Stimulated activated CD4-positive, alpha-beta T cell treated with anti-CD3 and anti-CD28 coated beads, Interleukin-12 subunit alpha, Interleukin-12 subunit beta, amount 100 ng/mL, for 4 hours (primary cell): ENCODE measurements at regions not wholly inside any gene's neighbourhood (a gene's known extent, or its start where the extent isn't known, plus 50 kb on each side); places are given as distances from the start of the nearest gene placed in this dataset.
"Not testable (repeated sequence)": the region's sequence is repeated elsewhere in the genome, so short reads cannot be mapped to it uniquely, and the experiment has no call there.

ENCODE experiments used
- DNase-seq: peaks from one replicate; pipeline ENCODE4 v3.0.0-alpha.2; 2020

DNA sequence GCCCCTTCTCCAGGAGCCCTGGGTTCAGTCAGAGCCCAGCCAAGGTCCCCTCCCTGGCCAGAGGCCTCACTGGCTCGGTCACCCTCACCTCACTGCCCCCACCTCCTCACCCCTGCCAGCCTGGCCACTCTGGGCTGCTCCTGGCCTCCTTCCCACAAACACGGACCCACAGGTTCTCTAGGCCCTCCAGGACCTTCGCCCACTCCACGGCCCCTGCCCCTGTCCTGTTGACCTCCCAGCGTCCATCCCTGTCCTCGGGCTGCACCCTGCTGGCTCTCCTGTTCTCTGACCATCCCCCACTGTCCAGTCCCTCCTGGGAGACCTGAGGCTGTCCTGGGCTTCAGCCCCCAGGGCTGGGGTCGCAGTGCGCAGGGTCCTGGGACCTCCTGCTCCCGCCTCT lies 173.3 kb downstream of the TMEM121 start:
- not testable (repeated sequence) for DNase-seq

DNA sequence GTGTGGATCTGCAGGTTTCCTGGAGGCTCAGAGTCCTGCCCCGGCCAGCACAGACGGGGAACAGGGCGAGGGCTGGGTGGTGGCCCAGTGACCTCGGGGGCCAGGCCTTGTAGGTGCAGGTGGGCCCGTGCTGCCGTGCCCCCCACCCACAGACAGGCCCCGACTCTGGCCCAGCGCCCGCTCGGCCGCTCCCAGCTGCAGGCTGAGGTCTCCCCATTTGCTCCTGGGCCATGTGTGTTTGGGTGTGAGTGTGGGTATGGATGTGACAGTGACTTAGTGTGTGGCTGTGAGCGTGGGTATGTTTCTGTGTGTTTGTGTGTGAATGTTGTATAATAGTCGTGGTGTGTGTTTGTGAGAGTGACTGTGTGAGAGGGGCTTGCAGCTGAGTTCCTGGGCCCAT lies 173.8 kb downstream of the TMEM121 start:
- not testable (repeated sequence) for DNase-seq

GRCh38 chr14:105700622-105701288 lies 174.4 kb downstream of the TMEM121 start:
- no peak for DNase-seq

GRCh38 chr14:105701456-105702274 lies 175.3 kb downstream of the TMEM121 start:
- DNase-seq, result no peak

- DNase-seq, result no peak
Observed at GRCh38 chr14:105702275-105702817, 176.0 kb downstream of the TMEM121 start.

- DNase-seq, result not testable (repeated sequence)
Observed at GRCh38 chr14:105703044-105703665, 176.8 kb downstream of the TMEM121 start.

DNA sequence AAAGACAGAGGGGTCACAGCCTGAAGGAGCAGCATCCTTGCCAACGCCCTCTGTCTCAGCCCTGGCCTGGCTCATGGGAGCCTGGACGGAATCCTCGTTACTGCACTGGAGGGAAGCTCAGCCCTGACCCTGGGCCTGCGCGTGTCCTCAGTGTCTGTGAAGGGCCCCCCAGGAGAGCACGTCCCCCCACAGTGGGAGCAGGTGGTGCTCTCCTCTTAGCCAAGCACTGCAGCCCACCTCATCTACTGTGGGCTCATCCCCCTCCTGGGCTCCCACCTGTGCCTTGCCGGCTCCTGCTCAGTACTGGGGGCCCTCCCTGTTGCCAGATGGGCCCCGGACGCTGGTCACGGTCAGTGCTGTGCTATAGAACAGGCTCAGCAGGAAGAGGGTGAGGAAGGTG lies 177.7 kb downstream of the TMEM121 start:
- DNase-seq, result not testable (repeated sequence)

DNA sequence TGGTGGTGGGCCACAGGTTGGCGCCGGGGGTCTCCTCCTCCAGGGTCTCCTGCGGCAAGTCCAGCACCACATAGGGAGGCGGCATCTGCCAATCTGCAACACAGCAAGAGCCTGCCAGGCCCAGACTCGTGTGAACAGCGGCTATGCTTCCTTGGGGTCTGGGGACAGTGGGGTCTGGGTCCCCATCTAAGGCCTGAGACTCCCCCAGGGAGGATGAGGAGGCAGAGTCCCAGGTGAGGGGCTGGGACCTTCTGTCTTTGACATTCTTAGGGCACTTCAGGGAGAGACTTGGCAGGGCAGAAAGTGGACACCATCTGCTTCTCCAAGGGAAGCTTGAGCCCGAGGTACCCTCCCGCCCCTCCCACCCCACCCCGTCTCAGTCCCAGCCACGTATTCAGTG lies 178.1 kb downstream of the TMEM121 start:
- not testable (repeated sequence) for DNase-seq

GRCh38 chr14:105705512-105705861 lies 179.1 kb downstream of the TMEM121 start:
- DNase-seq, result not testable (repeated sequence)

- not testable (repeated sequence) for DNase-seq
Observed at GRCh38 chr14:105705862-105706700, 179.7 kb downstream of the TMEM121 start.

GRCh38 chr14:105706701-105707019 lies 180.3 kb downstream of the TMEM121 start:
- DNase-seq, result not testable (repeated sequence)

DNA sequence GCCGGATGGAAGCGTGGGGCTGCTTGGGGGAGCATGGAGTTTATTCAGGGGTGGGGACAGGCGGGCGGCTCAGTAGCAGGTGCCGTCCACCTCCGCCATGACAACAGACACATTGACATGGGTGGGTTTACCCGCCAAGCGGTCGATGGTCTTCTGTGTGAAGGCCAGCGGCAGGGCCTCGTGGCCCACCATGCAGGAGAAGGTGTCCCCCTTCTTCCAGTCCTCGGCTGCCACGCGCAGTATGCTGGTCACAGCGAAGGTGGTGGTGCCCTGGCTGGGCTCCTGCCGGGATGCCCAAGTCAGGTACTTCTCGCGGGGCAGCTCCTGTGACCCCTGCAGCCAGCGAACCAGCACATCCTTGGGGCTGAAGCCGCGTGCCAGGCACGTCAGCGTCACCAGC lies 180.7 kb downstream of the TMEM121 start:
- not testable (repeated sequence) for DNase-seq

GRCh38 chr14:105707723-105708151 lies 181.4 kb downstream of the TMEM121 start:
- not testable (repeated sequence) for DNase-seq

DNA sequence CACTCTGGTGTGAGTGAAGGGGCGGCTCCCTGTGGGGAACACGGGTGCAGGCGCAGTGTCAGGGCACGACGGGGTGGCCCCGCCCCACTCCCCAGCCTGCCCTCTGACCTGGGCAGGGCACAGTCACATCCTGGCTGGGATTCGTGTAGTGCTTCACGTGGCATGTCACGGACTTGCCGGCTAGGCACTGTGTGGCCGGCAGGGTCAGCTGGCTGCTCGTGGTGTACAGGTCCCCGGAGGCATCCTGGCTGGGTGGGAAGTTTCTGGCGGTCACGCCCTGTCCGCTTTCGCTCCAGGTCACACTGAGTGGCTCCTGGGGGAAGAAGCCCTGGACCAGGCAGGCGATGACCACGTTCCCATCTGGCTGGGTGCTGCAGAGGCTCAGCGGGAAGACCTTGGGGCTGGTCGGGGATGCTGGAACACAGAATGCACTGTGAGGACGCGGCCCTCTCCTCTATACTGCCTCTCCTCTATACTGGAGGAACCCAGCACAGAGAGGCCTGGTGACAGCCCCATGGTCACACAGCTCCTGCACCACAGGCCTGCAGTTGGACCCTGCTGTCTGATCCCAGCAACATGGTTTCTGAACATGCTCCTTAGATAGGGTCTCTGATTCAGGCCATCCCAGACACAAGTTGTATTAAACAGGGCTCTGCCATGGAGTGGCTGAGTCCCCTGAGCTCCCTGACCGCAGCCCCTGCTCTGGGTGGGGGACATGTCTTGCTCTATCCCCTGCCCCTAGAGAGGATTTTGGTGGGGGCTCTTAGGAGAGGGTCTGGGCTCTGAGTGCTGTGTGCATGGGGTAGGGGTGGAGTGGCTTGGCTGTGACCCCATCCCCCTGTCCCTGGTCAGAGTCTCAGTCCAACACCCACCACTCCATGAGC lies 182.1 kb downstream of the TMEM121 start:
- not testable (repeated sequence) for DNase-seq

DNA sequence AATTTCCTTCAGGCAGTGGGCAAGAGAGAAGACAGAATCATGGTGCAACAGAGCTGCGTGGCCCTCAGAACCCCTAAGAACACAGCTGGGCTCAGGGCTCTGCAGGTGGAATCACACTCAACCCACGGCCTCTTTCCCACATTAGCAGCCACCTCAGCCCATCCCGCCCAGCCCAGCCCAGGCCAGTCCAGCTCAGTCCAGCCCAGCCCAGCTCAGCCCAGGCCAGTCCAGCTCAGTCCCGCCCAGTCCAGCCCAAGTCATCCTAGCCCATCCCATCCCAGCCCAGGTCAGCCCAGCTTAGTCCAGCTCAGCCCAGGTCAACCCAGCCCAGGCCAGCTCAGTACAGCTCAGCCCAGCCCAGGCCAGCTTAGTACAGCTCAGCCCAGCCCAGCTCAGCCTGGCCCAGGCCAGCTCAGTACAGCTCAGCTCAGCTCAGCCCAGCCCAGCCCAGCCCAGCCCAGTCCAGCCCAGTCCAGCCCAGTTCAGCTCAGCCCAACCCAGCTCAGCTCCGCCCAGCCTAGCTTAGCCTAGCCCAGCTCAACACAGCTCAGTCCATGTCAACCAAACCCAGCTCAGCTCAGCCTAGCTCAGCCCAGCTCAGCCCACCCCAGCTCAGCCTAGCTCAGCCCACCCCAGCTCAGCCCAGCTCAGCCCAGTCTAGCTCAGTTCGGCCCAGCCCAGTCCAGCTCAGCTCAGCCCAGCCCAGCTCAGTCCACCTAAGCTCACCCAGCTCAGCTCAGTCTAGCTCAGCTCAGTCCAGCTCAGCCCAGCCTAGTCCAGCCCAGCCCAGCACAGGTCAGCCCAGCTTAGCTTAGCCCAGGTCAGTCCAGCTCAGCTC lies 183.1 kb downstream of the TMEM121 start:
- DNase-seq, result no peak

GRCh38 chr14:105710119-105711043 lies 184.0 kb downstream of the TMEM121 start:
- DNase-seq, result no peak

GRCh38 chr14:105711044-105711620 lies 184.7 kb downstream of the TMEM121 start:
- no peak for DNase-seq

- no peak for DNase-seq
Observed at GRCh38 chr14:105711841-105712460, 185.6 kb downstream of the TMEM121 start.

DNA sequence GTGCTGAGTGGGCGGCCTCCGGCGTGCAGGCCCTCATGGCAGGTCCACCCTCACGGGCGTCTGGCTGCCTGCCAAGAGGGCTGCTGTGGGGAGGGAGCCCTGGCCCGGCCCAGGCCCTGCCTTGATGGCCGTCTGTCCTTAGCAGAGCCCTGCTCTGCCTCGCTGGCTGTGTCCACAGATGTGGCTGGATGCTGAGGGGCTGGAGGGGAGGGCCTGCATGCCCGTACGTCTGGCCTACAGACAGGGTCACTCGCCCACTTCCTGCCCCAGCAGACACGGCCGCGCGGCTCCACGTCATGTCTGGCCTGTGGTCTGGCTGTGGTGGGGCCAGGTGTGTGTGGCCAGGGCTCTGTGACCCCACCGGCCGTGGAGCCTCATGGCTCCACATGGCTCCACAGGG lies 186.3 kb downstream of the TMEM121 start:
- DNase-seq, result not testable (repeated sequence)
